GM18873 (cell line): ENCODE measurements at regions not wholly inside any gene's neighbourhood (a gene's known extent, or its start where the extent isn't known, plus 50 kb on each side); places are given as distances from the start of the nearest gene placed in this dataset.

Source experiments
- ATAC-seq: cut with Tn5 transposase; IDR thresholded peaks from one replicate; pipeline ENCODE4 v1.9.1; 2021; ENCODE audit warnings: mild to moderate bottlenecking, moderate library complexity, moderate number of reproducible peaks; ENCODE audit not compliant: unreplicated experiment, low FRiP score

DNA sequence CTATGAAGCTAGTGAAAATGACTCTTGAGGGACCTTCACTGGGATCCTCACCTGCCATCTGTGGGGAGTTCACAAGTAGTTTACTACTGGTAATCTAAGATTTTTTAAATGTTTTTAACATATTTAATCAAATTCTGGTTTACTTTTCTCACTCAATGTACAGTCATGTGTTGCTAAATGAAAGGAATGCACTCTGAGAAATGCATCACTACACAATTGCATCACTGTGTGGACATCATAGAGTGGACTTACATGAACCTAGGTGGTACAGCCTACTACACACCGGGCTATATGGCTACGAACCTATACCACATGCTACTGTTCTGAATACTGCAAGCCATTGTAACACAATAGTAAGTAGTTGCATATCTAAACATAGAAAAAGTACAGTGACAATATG is 528.0 kb downstream of the BCL11A start:
- no peak for ATAC-seq

DNA sequence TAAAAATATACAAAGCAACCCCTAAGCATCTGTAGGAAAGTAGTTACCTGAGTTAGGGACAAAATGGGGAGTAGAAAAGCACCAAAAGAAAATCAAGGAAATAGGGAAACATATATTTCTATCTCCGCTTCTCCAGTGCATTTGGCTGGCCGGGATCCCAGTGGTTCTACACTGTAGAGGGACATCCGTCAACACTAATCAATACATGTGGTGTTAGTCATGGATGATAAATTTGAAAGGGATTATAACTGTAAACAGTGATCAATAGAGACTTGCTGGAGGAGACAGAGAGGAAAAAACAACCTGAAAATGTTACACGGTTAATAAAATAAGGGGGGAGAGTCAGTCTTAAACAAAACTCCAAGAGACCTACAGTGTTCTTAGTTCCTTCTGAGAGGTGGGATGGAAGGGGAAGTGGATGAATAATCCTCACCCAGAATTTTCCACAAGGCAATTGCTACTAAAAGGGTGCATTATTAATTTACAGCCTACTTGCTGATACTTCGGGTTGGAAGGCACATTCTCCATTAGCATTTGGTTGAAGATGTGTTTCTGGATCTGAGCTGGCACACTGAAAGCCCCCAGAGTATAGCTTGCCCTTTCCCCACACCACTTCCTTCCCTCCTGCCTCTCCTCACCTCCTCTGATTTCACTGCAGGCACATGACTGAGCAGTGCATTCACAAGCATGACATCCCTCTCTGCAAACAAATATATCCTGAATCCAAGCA is 530.0 kb downstream of the BCL11A start:
- ATAC-seq: no peak

DNA sequence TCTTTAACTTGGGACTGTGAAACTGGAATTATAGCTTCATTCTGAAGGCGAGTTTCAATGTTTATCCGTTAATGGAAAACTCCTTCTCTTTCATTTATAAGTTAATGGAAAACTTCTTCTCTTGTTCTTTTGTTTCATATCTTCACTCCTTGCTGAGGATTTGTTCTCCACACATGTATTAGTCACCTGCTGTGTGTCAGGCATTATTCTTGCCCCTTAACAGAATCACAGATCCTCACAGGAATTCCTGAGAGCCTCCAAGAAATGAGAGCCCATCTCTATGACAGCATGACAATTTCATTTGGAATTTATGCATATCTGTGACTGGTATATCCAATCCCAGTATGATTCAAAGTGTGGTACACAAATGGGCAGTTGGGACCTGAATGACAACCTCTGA is 545.8 kb downstream of the BCL11A start:
- ATAC-seq: no peak

DNA sequence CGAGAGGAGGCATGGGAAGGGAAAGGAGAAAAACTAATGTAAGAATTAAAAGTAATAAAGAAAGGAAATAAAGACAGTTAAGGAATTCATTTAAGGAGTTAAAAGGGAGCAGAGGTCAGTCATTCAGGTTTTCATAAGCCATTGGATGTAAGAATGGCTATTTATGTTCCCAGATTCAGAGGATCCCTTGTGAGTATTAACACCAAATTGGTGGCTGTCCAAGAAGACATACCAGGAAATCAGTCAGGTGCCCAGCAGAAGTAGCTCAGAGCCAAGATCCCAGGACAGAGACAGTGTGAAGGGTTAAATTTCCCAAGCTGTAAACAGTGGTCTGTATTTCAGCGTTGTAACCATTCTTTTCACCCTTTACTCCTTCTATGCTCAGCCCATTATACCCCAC is 550.4 kb downstream of the BCL11A start:
- no peak for ATAC-seq

- no peak for ATAC-seq
Observed at GRCh38 chr2:60002183-60002867, 551.1 kb downstream of the BCL11A start.

- ATAC-seq: no peak
Observed at GRCh38 chr2:60000686-60001085, 552.8 kb downstream of the BCL11A start.

DNA sequence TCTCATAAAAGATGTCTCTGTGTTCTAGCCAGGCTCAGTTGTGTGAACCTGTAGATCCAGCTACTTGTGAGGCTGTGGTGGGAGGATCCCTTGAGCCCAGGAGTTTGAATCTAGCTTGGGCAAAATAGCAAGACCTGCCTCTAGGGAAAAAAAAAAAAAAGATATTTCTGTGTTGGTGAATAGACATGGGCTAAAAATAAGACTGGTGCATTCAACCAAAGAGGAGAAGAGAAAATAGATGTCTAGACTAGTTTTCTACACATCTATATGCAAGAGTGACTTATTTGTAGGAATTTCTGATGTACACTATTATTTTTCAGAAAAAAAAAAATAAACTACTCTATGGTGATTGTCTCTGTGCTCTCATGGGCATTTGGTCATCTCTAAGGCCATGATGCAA is 555.1 kb downstream of the BCL11A start:
- no peak for ATAC-seq

DNA sequence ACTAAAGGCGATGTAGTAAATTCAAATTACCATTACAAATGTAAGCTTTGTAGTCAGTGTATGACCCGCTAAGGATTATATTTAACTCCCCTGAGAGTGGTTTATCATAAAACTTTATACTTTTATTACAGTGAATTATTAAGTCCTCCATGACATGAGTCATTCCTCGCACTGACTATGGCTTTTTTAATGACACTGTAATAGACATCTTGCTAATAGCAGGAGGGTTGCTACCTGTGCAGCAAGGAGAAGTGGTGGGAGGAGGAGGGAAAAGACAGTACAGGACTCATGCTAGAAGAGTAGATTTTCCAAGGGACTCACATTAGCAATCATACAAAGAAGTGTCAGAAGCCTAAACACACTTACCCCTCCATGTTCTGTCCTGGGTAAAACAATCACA is 556.1 kb downstream of the BCL11A start:
- ATAC-seq: no peak

DNA sequence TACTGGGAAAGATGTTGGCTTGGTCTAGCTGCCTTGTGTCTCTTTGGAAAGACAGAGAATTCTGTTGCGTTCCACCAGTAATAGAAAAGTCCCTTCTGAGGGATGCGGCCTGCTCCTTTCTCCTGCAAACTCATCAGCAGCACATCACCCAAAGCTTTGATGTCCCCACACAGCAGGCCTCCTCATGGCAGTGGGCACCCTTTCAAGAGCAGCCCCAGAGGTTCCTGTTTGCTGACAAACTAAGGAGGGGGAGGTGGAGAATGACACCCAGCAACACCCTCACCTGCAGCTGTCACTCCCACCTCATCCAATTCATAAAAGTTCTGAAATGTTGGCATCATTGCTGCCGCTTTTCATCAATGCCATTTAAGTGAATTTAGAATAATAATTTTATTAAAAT is 556.6 kb downstream of the BCL11A start:
- no peak for ATAC-seq

GRCh38 chr2:59993726-59994125 is 559.7 kb downstream of the BCL11A start:
- ATAC-seq: no peak

DNA sequence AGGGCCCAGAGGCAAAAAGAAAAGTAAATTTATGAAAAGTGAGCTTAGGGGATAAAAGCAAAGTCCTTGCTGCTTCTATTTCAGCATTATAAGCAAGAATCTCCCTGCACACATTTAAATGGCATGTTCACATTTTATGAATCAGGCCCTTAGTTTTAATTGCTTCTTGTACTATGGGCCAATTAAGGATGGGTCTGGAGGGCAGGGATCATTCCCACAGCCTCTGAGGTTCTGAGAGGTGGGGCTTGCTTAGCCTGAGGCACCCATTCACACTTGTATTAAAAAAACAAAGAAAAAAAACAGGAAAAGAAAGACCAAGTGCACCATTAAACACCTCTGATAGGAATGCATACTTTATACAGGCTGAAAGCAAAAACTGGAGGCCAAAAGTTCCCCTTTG is 565.1 kb downstream of the BCL11A start:
- no peak for ATAC-seq

DNA sequence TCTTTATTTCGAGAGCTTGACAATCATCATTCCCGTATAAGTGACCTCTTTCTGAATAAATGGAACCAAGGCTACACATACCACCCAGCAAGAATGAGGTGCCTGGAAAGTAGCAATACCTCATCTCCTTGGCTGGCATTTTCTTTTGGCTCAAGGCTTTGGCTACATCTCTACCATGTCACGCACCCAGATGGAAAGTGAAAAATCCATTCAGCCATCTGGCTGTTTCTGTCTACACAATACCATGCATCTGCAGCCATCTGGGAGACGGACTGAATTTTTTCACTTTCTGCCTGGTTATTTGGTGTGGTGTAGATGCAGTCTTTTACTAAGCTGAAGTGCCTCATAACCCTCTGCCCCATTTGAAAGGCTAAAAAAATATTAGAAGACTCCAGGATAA is 566.9 kb downstream of the BCL11A start:
- ATAC-seq: no peak

GRCh38 chr2:59985923-59986322 is 567.5 kb downstream of the BCL11A start:
- no peak for ATAC-seq

DNA sequence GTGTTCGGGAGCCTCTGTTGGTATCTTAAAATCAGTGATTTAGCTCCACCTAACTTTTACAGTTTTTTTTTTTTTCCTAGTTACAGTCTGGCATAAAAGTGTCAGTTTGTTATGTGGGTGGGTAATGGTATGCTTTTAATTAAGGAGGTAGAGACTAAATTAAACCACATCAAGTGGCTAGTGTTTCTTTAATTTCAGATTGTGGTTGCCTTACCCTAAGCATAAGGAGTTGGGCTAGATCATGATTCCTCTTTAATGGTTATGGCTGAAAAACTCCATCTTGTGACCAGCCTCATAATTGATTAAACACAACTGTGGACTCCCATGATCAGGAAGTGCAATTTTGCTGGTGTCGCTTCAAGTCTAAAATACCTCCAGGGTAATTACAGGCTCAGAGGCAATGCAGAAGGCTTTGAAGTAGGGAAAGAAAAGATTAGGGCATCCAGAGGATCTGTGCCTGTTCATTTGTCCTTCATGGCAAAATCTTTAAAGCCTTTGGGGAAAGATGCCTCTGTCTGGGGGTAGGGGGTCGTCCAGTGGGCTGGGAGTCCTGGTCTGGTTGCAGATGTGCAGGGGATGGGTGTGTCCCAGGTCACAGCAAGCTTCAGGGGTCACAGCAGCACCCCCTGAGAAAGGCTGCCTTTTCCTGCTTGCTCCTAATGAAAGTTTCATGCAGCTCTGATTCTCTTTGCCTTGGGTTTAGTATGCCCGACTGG is 579.2 kb downstream of the BCL11A start:
- no peak for ATAC-seq

DNA sequence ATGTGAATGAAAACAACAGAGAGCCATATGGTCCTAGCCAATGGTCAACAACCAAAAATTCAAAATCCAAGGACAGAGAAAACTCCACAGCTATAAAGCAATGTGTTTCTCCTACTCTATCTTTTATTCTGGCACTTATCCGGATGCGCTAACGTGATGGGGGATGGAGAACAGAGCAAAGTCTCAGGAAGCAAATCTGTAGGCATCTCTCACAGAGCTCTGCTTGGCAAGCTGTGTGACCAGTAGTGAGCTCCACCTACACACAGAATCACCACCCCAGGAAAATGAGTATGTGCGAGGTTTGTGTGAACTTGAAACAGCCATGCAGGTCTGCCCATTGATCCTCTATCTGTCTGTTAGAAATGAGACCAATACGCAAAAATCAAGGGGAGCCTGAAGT is 584.3 kb downstream of the BCL11A start:
- ATAC-seq: no peak

DNA sequence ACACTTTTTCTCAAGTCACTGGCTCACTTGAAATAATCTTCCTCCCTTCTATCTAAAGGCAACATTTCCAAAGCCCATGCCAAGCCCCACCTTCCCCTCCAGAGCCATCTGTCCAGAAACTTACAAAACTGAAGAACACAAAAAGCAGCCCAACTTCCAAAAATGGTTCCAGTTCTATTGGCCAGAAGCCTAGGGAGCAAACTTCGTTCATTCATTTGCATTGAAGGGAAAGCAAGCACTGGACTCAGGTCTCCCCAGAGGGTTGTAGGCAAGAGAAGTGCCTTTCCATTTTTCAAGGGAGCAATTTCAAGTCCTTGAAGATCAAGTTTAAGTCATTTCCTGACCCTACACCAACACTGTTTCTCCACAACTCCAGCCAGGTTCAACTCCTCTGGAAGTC is 585.0 kb downstream of the BCL11A start:
- no peak for ATAC-seq

- ATAC-seq: no peak
Observed at GRCh38 chr2:59967691-59968090, 585.8 kb downstream of the BCL11A start.

GRCh38 chr2:59963157-59963556 is 590.3 kb downstream of the BCL11A start:
- ATAC-seq: no peak

- ATAC-seq: no peak
Observed at GRCh38 chr2:59961746-59962145, 591.7 kb downstream of the BCL11A start.

GRCh38 chr2:59959944-59960343 is 593.5 kb downstream of the BCL11A start:
- ATAC-seq: no peak

DNA sequence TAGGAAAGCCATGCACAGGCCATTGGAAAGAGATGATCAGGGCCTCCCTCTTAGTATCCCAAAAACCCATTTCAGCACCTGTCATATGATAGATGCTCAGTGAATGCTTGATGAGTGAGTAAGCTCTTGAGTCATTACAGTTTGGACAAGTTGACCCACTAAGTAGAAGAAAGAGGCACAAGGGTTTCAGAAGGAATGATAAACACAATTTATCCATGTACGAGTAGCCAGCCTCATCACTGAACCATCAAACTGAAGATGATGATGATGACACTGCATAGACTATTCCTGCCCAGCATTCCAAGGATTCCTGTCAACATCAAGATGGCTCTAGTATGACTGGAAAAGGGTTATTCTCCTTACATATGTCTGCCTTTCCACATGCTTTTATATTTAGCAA is 596.0 kb downstream of the BCL11A start:
- no peak for ATAC-seq

DNA sequence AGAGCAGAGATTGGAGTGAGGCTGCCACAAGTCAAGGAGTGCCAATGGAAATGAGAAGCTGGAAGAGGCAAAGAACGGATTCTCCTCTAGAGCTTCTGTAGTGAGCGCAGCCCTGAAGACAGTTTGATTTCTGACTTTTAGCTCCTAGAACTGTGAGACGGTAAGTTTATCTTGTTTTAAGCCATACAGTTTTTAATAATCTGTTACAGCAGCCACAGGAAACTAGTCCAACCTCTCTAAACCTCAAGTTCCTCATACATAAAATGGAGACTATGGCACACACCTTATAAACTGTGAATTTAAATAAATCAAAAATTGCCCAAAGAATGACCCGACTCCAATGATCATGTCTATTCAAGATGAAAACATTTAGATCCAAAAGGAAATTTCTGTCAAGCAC is 596.5 kb downstream of the BCL11A start:
- ATAC-seq: no peak
